Nephron progenitor cell (in vitro differentiated cells): ENCODE measurements at regions not wholly inside any gene's neighbourhood (a gene's known extent, or its start where the extent isn't known, plus 50 kb on each side); places are given as distances from the start of the nearest gene placed in this dataset.
"Not testable (repeated sequence)": the region's sequence is repeated elsewhere in the genome, so short reads cannot be mapped to it uniquely, and the experiment has no call there.

ENCODE experiments used
- DNase-seq: peaks from one replicate; pipeline ENCODE4 v3.0.0; 2021
- H3K27ac Mint-ChIP-seq: 2 replicates; pipeline ENCODE4 v1.8.0; 2021; ENCODE audit warnings: mild to moderate bottlenecking, moderate library complexity, mixed read lengths
- H3K27me3 Mint-ChIP-seq: 2 replicates; pipeline ENCODE4 v1.8.0; 2021; ENCODE audit warnings: mild to moderate bottlenecking, low read depth, mixed read lengths; ENCODE audit not compliant: poor library complexity
- H3K36me3 Mint-ChIP-seq: 2 replicates; pipeline ENCODE4 v1.8.0; 2021; ENCODE audit warnings: low read depth, mixed read lengths
- H3K4me1 Mint-ChIP-seq: 2 replicates; pipeline ENCODE4 v1.8.0; 2021; ENCODE audit warnings: mixed read lengths
- H3K4me3 Mint-ChIP-seq: 2 replicates; pipeline ENCODE4 v1.8.0; 2021; ENCODE audit warnings: mild to moderate bottlenecking, moderate library complexity, mixed read lengths
- H3K9me3 Mint-ChIP-seq: 2 replicates; pipeline ENCODE4 v1.8.0; 2021; ENCODE audit warnings: mild to moderate bottlenecking, moderate library complexity, mixed read lengths
- CTCF ChIP-seq: fragments of 200-600 bp; sonication (generic); IDR thresholded peaks from 2 replicates; pipeline ENCODE4 v1.5.0; 2021; ENCODE audit warnings: antibody characterized with exemption

GRCh38 chrX:51144828-51145442 is 187.7 kb upstream of the NUDT10 start:
- TF ChIP-seq CTCF: peak; percentile 63
- Mint-ChIP-seq H3K27ac (no peak overlapping the region), H3K36me3 (no peaks in the 10 kb centered on the region), H3K4me3 (no peak overlapping the region), H3K9me3 (peaks cover 32% of the 10 kb centered on the region), H3K4me1 (no peaks in the 10 kb centered on the region), H3K27me3 (no peaks in the 10 kb centered on the region)
- peak; percentile 47 for DNase-seq

- peaks cover 4% of the 10 kb centered on the region for H3K27me3 Mint-ChIP-seq
- no peak overlapping the region for H3K27ac Mint-ChIP-seq
- no peak overlapping the region for H3K4me3 Mint-ChIP-seq
- H3K36me3 Mint-ChIP-seq: no peaks in the 10 kb centered on the region
- no peak for DNase-seq
- H3K9me3 Mint-ChIP-seq: peaks cover 20% of the 10 kb centered on the region
- peak; percentile 17 for TF ChIP-seq CTCF
- H3K4me1 Mint-ChIP-seq: no peaks in the 10 kb centered on the region
Measured at GRCh38 chrX:51148848-51149247, 183.8 kb upstream of the NUDT10 start.

- H3K4me1 Mint-ChIP-seq: no peaks in the 10 kb centered on the region
- H3K36me3 Mint-ChIP-seq: no peaks in the 10 kb centered on the region
- H3K27me3 Mint-ChIP-seq: peaks cover 4% of the 10 kb centered on the region
- H3K9me3 Mint-ChIP-seq: peaks cover 30% of the 10 kb centered on the region
- H3K4me3 Mint-ChIP-seq: no peak overlapping the region
- DNase-seq: no peak
- no peak overlapping the region for H3K27ac Mint-ChIP-seq
- no peak for TF ChIP-seq CTCF
Measured at GRCh38 chrX:51151734-51152133, 180.9 kb upstream of the NUDT10 start.

- Mint-ChIP-seq H3K4me1 (no peaks in the 10 kb centered on the region), H3K27ac (no peak overlapping the region), H3K27me3 (peaks cover 4% of the 10 kb centered on the region), H3K36me3 (no peaks in the 10 kb centered on the region), H3K4me3 (no peak overlapping the region), H3K9me3 (peaks cover 38% of the 10 kb centered on the region)
- no peak for TF ChIP-seq CTCF
- no peak for DNase-seq
Measured at GRCh38 chrX:51155157-51155556, 177.5 kb upstream of the NUDT10 start.

- no peak for DNase-seq
- H3K4me3 Mint-ChIP-seq: no peak overlapping the region
- TF ChIP-seq CTCF: no peak
- H3K4me1 Mint-ChIP-seq: no peaks in the 10 kb centered on the region
- H3K27me3 Mint-ChIP-seq: peaks cover 4% of the 10 kb centered on the region
- H3K27ac Mint-ChIP-seq: no peak overlapping the region
- H3K9me3 Mint-ChIP-seq: peaks cover 38% of the 10 kb centered on the region
- no peaks in the 10 kb centered on the region for H3K36me3 Mint-ChIP-seq
Measured at GRCh38 chrX:51155566-51155965, 177.1 kb upstream of the NUDT10 start.

- Mint-ChIP-seq H3K4me1 (no peaks in the 10 kb centered on the region), H3K9me3 (peaks cover 32% of the 10 kb centered on the region), H3K36me3 (no peaks in the 10 kb centered on the region), H3K4me3 (no peak overlapping the region), H3K27ac (no peak overlapping the region), H3K27me3 (no peaks in the 10 kb centered on the region)
- TF ChIP-seq CTCF: no peak
- DNase-seq: no peak
Measured at GRCh38 chrX:51158231-51158630, 174.4 kb upstream of the NUDT10 start.

GRCh38 chrX:51159378-51159777 is 173.2 kb upstream of the NUDT10 start:
- not testable (repeated sequence) for DNase-seq, H3K4me1 Mint-ChIP-seq, H3K36me3 Mint-ChIP-seq, H3K27ac Mint-ChIP-seq, H3K4me3 Mint-ChIP-seq, H3K27me3 Mint-ChIP-seq
- peaks cover 32% of the 10 kb centered on the region for H3K9me3 Mint-ChIP-seq
